Endothelial cell of umbilical vein (primary cell): ENCODE measurements at regions not wholly inside any gene's neighbourhood (a gene's known extent, or its start where the extent isn't known, plus 50 kb on each side); places are given as distances from the start of the nearest gene placed in this dataset.

ENCODE experiments used
- BruUV-seq: library from RNA; stranded (reverse); fragments of 400-500 nt; replicated peaks from 2 replicates; lab custom pipeline; 2021; lab: Mats Ljungman, UMichigan
- CTCF ChIA-PET: fragments of 300-600, 350-600 bp; sonication (Branson Sonifier 250); formaldehyde crosslinking; loops from one replicate; lab custom pipeline; 2021; ENCODE audit warnings: antibody characterized with exemption, inconsistent platforms; lab: Charles Lee
- POLR2A ChIA-PET: fragments of 300-600, 350-600 bp; sonication (Branson Sonifier 250); formaldehyde crosslinking; loops from one replicate; lab custom pipeline; 2021; ENCODE audit warnings: antibody characterized with exemption, inconsistent platforms; lab: Charles Lee
- DNase-seq: peaks from one replicate; pipeline ENCODE4 v3.0.0-alpha.2; 2011; ENCODE audit warnings: low read depth, low spot score
- FAIRE-seq: peaks from 2 replicates; lab custom pipeline; 2011; peaks lifted over from hg19 to GRCh38; lab: Jason Lieb, UNC
- H2AFZ ChIP-seq: 2 replicates; pipeline ENCODE4 v1.6.0; 2012; ENCODE audit warnings: low read depth, low read length, control low read depth, inconsistent platforms
- H3K27ac ChIP-seq: 2 replicates; pipeline ENCODE4 v1.5.1; 2011; ENCODE audit warnings: low read depth, mild to moderate bottlenecking, control low read depth, low read length, moderate library complexity; ENCODE audit not compliant: insufficient read depth
- H3K27me3 ChIP-seq, 2 experiments: 2 replicates each; pipeline versions ENCODE4 v1.6.0 to v1.6.1; 2011; ENCODE audit warnings: low read length in 2 of 2, mixed read lengths in 1 of 2; ENCODE audit not compliant: control insufficient read depth in 2 of 2, insufficient read depth in 2 of 2
- H3K36me3 ChIP-seq, 2 experiments: 2 replicates in 1 of 2; 3 replicates in 1 of 2; pipeline ENCODE4 v1.5.1; 2011; ENCODE audit warnings: low read length in 2 of 2, mild to moderate bottlenecking in 1 of 2, moderate library complexity in 1 of 2; ENCODE audit not compliant: control insufficient read depth in 2 of 2, insufficient read depth in 2 of 2; ENCODE audit errors: extremely low read depth in 1 of 2
- H3K4me1 ChIP-seq: 3 replicates; pipeline ENCODE4 v1.5.1; 2011; ENCODE audit warnings: mild to moderate bottlenecking, low read length; ENCODE audit not compliant: control insufficient read depth, insufficient read depth; ENCODE audit errors: extremely low read depth
- H3K4me2 ChIP-seq: 2 replicates; pipeline ENCODE4 v1.6.1; 2011; ENCODE audit warnings: low read length, control low read depth, mixed read lengths; ENCODE audit not compliant: insufficient read depth
- H3K4me3 ChIP-seq, 3 experiments: fragments of 200-600 bp in 1 of 3; sonication (generic), shearing (Covaris generic) in 1 of 3; replicated peaks in 1 of 3; 2 replicates each; pipeline ENCODE4 v1.5.1; 2011 to 2016; ENCODE audit warnings: control low read depth in 3 of 3, low read length in 3 of 3, mild to moderate bottlenecking in 2 of 3, inconsistent platforms in 1 of 3, low read depth in 1 of 3, moderate library complexity in 1 of 3; ENCODE audit not compliant: insufficient read depth in 1 of 3
- H3K79me2 ChIP-seq: 2 replicates; pipeline ENCODE4 v1.6.0; 2012; ENCODE audit warnings: low read length, inconsistent platforms; ENCODE audit not compliant: control insufficient read depth, insufficient read depth
- H3K9ac ChIP-seq: replicated peaks from 2 replicates; pipeline ENCODE3; 2011; ENCODE audit warnings: low read length, control low read depth; ENCODE audit not compliant: insufficient read depth; ENCODE audit errors: extremely low read depth
- H3K9me1 ChIP-seq: replicated peaks from 3 replicates; pipeline ENCODE4 v1.6.0; 2011; ENCODE audit warnings: mild to moderate bottlenecking, low read length; ENCODE audit not compliant: control insufficient read depth, insufficient read depth; ENCODE audit errors: extremely low read depth
- H3K9me3 ChIP-seq: replicated peaks from 2 replicates; pipeline ENCODE4 v1.5.1; 2012; ENCODE audit warnings: low read length, inconsistent platforms; ENCODE audit not compliant: control insufficient read depth, insufficient read depth
- H4K20me1 ChIP-seq: replicated peaks from 2 replicates; pipeline ENCODE3; 2011; ENCODE audit warnings: mild to moderate bottlenecking, low read length; ENCODE audit not compliant: control insufficient read depth, insufficient read depth; ENCODE audit errors: extremely low read depth
- EZH2 ChIP-seq: IDR thresholded peaks from 2 replicates; pipeline ENCODE4 v1.6.1; 2012; ENCODE audit warnings: borderline replicate concordance, low read depth, mild to moderate bottlenecking, moderate library complexity, low read length, inconsistent platforms; ENCODE audit not compliant: severe bottlenecking
- FOS ChIP-seq: IDR thresholded peaks from 2 replicates; pipeline ENCODE4 v1.6.1; 2011; ENCODE audit warnings: mild to moderate bottlenecking, low read length, moderate library complexity, borderline replicate concordance; ENCODE audit not compliant: insufficient read depth
- GATA2 ChIP-seq: IDR thresholded peaks from 2 replicates; pipeline ENCODE4 v1.7.0; 2011; ENCODE audit warnings: low read depth, mild to moderate bottlenecking, moderate library complexity, mixed read lengths, low read length; ENCODE audit not compliant: insufficient read length, insufficient read depth
- JUN ChIP-seq: IDR thresholded peaks from 2 replicates; pipeline ENCODE4 v1.6.1; 2011; ENCODE audit warnings: borderline replicate concordance, low read depth; ENCODE audit not compliant: insufficient read length, insufficient read depth
- MYC ChIP-seq: IDR thresholded peaks from one replicate; pipeline ENCODE4 v1.6.1; 2011; ENCODE audit warnings: mild to moderate bottlenecking, low read depth, low read length
- POLR2A ChIP-seq: IDR thresholded peaks from 2 replicates; pipeline ENCODE4 v1.6.1; 2012; ENCODE audit warnings: low read depth, mild to moderate bottlenecking, control low read depth, low read length
- POLR2AphosphoS5 ChIP-seq: IDR thresholded peaks from 2 replicates; pipeline ENCODE4 v1.6.1; 2012; ENCODE audit warnings: low read depth, mild to moderate bottlenecking, control low read depth, low read length, moderate library complexity; ENCODE audit not compliant: insufficient read depth
- dilution Hi-C: fragments of 300-500 bp; cut with MboI; formaldehyde crosslinking; loops from one replicate; pipeline ENCODE4 v1.15.0; 2019; ENCODE audit warnings: low sequenced_read_pairs; ENCODE audit not compliant: extremely low pct_ligation_motif_present
- intact Hi-C: fragments of 100-400 bp; cut with micrococcal nuclease; formaldehyde crosslinking; loops from one replicate; pipeline ENCODE4 v1.10.0; 2022
- TF ChIP-seq, protein P1 (sequence below): IDR thresholded peaks from 2 replicates; pipeline ENCODE4 v1.6.1; 2011; ENCODE audit not compliant: insufficient read depth, insufficient read length
- TF ChIP-seq, protein P2 (sequence below), 2 donors: IDR thresholded peaks; 1 replicate in 1 of 2; 2 replicates in 1 of 2; pipeline ENCODE4 v1.5.1; 2011; ENCODE audit warnings: low read length in 2 of 2, mild to moderate bottlenecking in 2 of 2, moderate library complexity in 2 of 2, control low read depth in 1 of 2, inconsistent platforms in 1 of 2, low read depth in 1 of 2; ENCODE audit not compliant: insufficient read depth in 1 of 2; ENCODE audit errors: extremely low read depth in 1 of 2

DNA sequence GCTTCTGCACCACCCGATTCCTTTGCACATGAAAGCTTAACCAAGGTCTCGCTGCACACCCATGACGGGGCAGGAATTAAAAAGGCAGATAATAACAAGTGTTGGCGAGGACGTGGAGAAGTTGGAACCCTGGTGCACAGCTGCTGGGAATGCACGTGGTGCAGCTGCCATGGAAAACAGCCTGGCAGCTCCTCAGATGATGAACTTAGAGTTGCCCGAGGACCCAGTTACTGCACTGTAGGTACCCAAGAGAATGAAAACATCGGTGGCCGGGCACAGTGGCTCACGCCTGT lies 211.6 kb upstream of the CIBAR2 start:
- no TSS peak for BruUV-seq
- dilution Hi-C loops (no loop called here), intact Hi-C loops (no loop called here)
- Histone ChIP-seq H3K4me1 (peaks cover 19% of the 10 kb centered on the region), H3K27me3 (no peaks in the 10 kb centered on the region), H3K36me3 (no peaks in the 10 kb centered on the region), H3K4me2 (no peak overlapping the region), H4K20me1 (no peaks in the 10 kb centered on the region), H3K9me3 (no peaks in the 10 kb centered on the region), H3K27ac (no peak overlapping the region), H2AFZ (no peak overlapping the region), H3K79me2 (no peaks in the 10 kb centered on the region), H3K9me1 (no peaks in the 10 kb centered on the region), H3K4me3 (no peak overlapping the region), H3K9ac (no peak overlapping the region)
- no peak for DNase-seq
- POLR2A ChIA-PET: no interaction called here
- TF ChIP-seq POLR2AphosphoS5 (no peak), MYC (no peak), EZH2 (no peak), GATA2 (no peak), FOS (no peak), JUN (no peak), POLR2A (no peak)
- TF ChIP-seq, protein P1, sequence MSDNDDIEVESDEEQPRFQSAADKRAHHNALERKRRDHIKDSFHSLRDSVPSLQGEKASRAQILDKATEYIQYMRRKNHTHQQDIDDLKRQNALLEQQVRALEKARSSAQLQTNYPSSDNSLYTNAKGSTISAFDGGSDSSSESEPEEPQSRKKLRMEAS: no peak
- TF ChIP-seq, protein P2, sequence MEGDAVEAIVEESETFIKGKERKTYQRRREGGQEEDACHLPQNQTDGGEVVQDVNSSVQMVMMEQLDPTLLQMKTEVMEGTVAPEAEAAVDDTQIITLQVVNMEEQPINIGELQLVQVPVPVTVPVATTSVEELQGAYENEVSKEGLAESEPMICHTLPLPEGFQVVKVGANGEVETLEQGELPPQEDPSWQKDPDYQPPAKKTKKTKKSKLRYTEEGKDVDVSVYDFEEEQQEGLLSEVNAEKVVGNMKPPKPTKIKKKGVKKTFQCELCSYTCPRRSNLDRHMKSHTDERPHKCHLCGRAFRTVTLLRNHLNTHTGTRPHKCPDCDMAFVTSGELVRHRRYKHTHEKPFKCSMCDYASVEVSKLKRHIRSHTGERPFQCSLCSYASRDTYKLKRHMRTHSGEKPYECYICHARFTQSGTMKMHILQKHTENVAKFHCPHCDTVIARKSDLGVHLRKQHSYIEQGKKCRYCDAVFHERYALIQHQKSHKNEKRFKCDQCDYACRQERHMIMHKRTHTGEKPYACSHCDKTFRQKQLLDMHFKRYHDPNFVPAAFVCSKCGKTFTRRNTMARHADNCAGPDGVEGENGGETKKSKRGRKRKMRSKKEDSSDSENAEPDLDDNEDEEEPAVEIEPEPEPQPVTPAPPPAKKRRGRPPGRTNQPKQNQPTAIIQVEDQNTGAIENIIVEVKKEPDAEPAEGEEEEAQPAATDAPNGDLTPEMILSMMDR (IDR thresholded peaks at IDR 0.05; ENCODE audit: extremely low read depth in 1 of 2, insufficient read depth in 1 of 2, low read depth in 1 of 2, low read length in 2 of 2): no peak
- FAIRE-seq: no peak
- CTCF ChIA-PET: no interaction called here
